Nucleus accumbens (tissue), 56 donors: ENCODE measurements at regions not wholly inside any gene's neighbourhood (a gene's known extent, or its start where the extent isn't known, plus 50 kb on each side); places are given as distances from the start of the nearest gene placed in this dataset.

Experiments used
- DNase-seq, 56 donors: peaks; one replicate each; lab custom pipeline; 2025; lab: John Stamatoyannopoulos, UW

- DNase-seq, result no peak
These were observed 148.3 kb downstream of the TBX5 start for GRCh38 chr12:114257687-114258086.

GRCh38 chr12:114254998-114255397, 150.9 kb downstream of the TBX5 start:
- DNase-seq, result no peak

GRCh38 chr12:114253976-114254778, 151.8 kb downstream of the TBX5 start:
- DNase-seq, result no peak

GRCh38 chr12:114248527-114248926, 157.4 kb downstream of the TBX5 start:
- DNase-seq, result no peak

GRCh38 chr12:114245555-114245954, 160.4 kb downstream of the TBX5 start:
- no peak for DNase-seq

- peak in 1 of 56 donors; percentile 19 for DNase-seq
These were observed 163.9 kb downstream of the TBX5 start for GRCh38 chr12:114241973-114242434.

- DNase-seq, result no peak
These were observed 165.7 kb downstream of the TBX5 start for GRCh38 chr12:114240288-114240687.

GRCh38 chr12:114238808-114239207, 167.1 kb downstream of the TBX5 start:
- DNase-seq, result peak in 23 of 56 donors; percentile 1 to 54 (median 16)

- no peak for DNase-seq
These were observed 168.7 kb downstream of the TBX5 start for GRCh38 chr12:114237230-114237629.

- no peak for DNase-seq
These were observed 173.8 kb downstream of the TBX5 start for GRCh38 chr12:114232187-114232586.

GRCh38 chr12:114229150-114229549, 176.8 kb downstream of the TBX5 start:
- no peak for DNase-seq

- DNase-seq, result no peak
These were observed 179.6 kb downstream of the TBX5 start for GRCh38 chr12:114226241-114226928.

- no peak for DNase-seq
These were observed 183.8 kb downstream of the TBX5 start for GRCh38 chr12:114221957-114222630.

GRCh38 chr12:114221136-114221833, 184.7 kb downstream of the TBX5 start:
- DNase-seq, result no peak

- no peak for DNase-seq
These were observed 185.6 kb downstream of the TBX5 start for GRCh38 chr12:114220311-114220710.

- no peak for DNase-seq
These were observed 187.8 kb downstream of the TBX5 start for GRCh38 chr12:114218136-114218535.

- DNase-seq, result no peak
These were observed 190.2 kb downstream of the TBX5 start for GRCh38 chr12:114215746-114216145.

GRCh38 chr12:114213055-114213581, 192.8 kb downstream of the TBX5 start:
- peak in 3 of 56 donors; percentile 1 to 2 (median 1) for DNase-seq

- DNase-seq, result no peak
These were observed 196.1 kb downstream of the TBX5 start for GRCh38 chr12:114209861-114210260.

- no peak for DNase-seq
These were observed 199.4 kb downstream of the TBX5 start for GRCh38 chr12:114206525-114206924.
